ENCODE measurements at regions not wholly inside any gene's neighbourhood (a gene's known extent, or its start where the extent isn't known, plus 50 kb on each side); places are given as distances from the start of the nearest gene placed in this dataset.

- TF ChIP-seq, protein P1, sequence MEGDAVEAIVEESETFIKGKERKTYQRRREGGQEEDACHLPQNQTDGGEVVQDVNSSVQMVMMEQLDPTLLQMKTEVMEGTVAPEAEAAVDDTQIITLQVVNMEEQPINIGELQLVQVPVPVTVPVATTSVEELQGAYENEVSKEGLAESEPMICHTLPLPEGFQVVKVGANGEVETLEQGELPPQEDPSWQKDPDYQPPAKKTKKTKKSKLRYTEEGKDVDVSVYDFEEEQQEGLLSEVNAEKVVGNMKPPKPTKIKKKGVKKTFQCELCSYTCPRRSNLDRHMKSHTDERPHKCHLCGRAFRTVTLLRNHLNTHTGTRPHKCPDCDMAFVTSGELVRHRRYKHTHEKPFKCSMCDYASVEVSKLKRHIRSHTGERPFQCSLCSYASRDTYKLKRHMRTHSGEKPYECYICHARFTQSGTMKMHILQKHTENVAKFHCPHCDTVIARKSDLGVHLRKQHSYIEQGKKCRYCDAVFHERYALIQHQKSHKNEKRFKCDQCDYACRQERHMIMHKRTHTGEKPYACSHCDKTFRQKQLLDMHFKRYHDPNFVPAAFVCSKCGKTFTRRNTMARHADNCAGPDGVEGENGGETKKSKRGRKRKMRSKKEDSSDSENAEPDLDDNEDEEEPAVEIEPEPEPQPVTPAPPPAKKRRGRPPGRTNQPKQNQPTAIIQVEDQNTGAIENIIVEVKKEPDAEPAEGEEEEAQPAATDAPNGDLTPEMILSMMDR (IDR thresholded peaks at IDR 0.05), result no peak
- ATAC-seq (ENCODE audit: insufficient number of reproducible peaks, low FRiP score, low read depth), result no peak
- no peak overlapping the region for H3K27ac ChIP-seq
These were observed 156.0 kb downstream of the SEC61B start for GRCh38 chr9:99377790-99378775.

DNA sequence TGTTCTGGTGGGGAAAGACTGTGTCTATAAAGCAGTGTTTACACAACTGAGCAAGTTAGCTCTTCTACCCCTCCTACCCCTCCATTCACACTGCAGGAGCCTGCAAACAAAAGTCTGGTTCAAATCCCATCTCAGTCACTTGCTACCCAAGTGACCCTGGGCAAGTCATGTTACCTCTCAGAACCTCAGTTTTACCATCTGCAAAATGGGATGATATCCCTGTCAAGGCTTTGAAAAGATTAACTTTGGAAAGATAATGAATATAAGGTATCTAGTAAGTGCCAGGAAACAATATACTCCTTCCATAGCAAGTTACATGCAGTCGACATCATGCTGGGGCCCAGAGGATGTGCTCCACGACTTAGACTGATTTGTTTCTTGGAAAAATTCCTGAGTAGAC is 161.5 kb downstream of the SEC61B start:
- Histone ChIP-seq H3K27ac (no peak overlapping the region), H3K36me3 (no peaks in the 10 kb centered on the region), H3K27me3 (replicated peaks; ENCODE audit: insufficient read depth) (no peaks in the 10 kb centered on the region), H3K4me3 (no peak overlapping the region), H3K4me1 (ENCODE audit: control insufficient read depth in 1 of 2, low read depth in 2 of 2) (no peaks in the 10 kb centered on the region), H3K9me3 (no peaks in the 10 kb centered on the region)
- DNase-seq (ENCODE audit: low spot score), result no peak
- ATAC-seq (ENCODE audit: insufficient number of reproducible peaks, low FRiP score, low read depth), result no peak
- TF ChIP-seq, protein P1 (IDR thresholded peaks at IDR 0.05), result no peak

More at GRCh38 chr9:99377790-99378775, 156.0 kb downstream of the SEC61B start:
- DNase-seq (ENCODE audit: low spot score), result no peak
- Histone ChIP-seq H3K4me1 (ENCODE audit: control insufficient read depth in 1 of 2, low read depth in 2 of 2) (no peaks in the 10 kb centered on the region), H3K36me3 (no peaks in the 10 kb centered on the region), H3K4me3 (no peak overlapping the region), H3K27me3 (replicated peaks; ENCODE audit: insufficient read depth) (no peaks in the 10 kb centered on the region), H3K9me3 (no peaks in the 10 kb centered on the region)

DNA sequence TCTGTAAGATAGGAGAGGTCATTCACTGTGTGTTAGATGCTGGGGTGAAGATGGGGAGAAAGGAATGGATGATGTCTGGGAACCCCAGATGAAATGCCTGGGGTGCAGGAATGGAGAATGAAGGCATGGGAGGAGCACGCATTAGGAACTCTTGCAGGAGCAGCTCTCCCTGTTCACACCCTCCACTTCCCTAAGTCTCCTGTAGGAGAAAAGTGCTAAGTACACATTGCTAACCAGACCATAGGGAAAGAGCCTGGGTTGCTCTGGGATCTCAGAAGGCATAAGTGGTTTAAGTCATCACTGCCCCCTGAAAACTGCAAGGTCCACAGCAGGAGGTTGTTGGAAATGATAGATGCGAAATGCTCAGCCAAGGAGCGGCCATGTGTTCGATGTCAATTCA is 163.1 kb downstream of the SEC61B start:
- Histone ChIP-seq H3K27ac (no peak overlapping the region), H3K4me1 (ENCODE audit: control insufficient read depth in 1 of 2, low read depth in 2 of 2) (no peaks in the 10 kb centered on the region), H3K27me3 (replicated peaks; ENCODE audit: insufficient read depth) (no peaks in the 10 kb centered on the region), H3K9me3 (no peaks in the 10 kb centered on the region), H3K36me3 (no peaks in the 10 kb centered on the region), H3K4me3 (no peak overlapping the region)
- no peak for DNase-seq (ENCODE audit: low spot score)
- TF ChIP-seq, protein P1 (IDR thresholded peaks at IDR 0.05), result no peak
- no peak for ATAC-seq (ENCODE audit: insufficient number of reproducible peaks, low FRiP score, low read depth)

DNA sequence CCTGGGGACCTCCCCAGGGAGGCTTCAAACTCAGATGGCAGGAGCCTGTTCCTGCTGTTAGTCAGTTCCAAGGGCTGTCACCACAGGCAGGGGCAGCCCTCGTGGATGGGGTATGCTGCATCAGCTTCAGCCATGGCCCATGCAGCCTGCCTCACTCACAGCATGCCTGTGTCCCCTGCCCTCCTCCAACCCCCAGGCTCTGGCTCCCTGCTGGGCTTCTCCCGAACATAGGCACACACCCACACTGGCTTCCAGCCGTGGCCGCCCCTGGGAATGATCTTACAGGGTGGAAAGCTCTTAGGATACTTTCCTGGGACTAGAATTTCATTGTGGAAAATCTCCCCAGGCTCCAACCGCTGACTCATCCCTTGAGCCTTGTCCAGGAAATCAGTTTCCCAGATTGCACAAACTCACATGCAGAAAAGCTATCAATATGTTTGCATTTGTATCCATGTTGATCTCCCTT is 163.8 kb downstream of the SEC61B start:
- H3K36me3 ChIP-seq, result no peaks in the 10 kb centered on the region
- no peaks in the 10 kb centered on the region for H3K9me3 ChIP-seq
- H3K4me1 ChIP-seq (ENCODE audit: control insufficient read depth in 1 of 2, low read depth in 2 of 2), result no peaks in the 10 kb centered on the region
- ATAC-seq (ENCODE audit: insufficient number of reproducible peaks, low FRiP score, low read depth) (no peak), DNase-seq (ENCODE audit: low spot score) (no peak)
- no peak overlapping the region for H3K4me3 ChIP-seq
- TF ChIP-seq, protein P1 (IDR thresholded peaks at IDR 0.05), result no peak
- no peak overlapping the region for H3K27ac ChIP-seq
- no peaks in the 10 kb centered on the region for H3K27me3 ChIP-seq (replicated peaks; ENCODE audit: insufficient read depth)

DNA sequence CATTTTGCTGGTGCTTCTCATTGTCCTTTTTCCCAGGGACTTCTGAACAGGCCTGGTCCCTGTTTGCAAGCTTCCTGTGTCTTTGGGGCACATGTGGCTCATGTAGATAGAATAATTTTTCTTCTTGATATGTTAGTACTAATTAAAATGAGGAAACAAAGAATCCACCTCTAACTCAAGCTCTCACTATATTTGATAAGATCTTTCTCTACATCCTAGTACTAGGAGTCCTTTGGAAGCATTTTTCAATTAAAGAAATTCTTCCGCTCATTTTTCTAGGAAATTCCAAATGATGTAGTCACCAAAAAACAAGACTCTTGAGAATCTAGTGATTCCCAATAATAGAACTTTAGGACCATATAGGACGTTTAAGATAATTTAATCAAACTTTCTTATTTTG is 165.3 kb downstream of the SEC61B start:
- Histone ChIP-seq H3K4me1 (ENCODE audit: control insufficient read depth in 1 of 2, low read depth in 2 of 2) (no peaks in the 10 kb centered on the region), H3K4me3 (no peak overlapping the region), H3K36me3 (no peaks in the 10 kb centered on the region), H3K27ac (no peak overlapping the region), H3K9me3 (no peaks in the 10 kb centered on the region), H3K27me3 (replicated peaks; ENCODE audit: insufficient read depth) (no peaks in the 10 kb centered on the region)
- ATAC-seq (ENCODE audit: insufficient number of reproducible peaks, low FRiP score, low read depth), result no peak
- TF ChIP-seq, protein P1 (IDR thresholded peaks at IDR 0.05), result no peak
- DNase-seq (ENCODE audit: low spot score), result no peak
